HK-2 (cell line): ENCODE measurements at regions not wholly inside any gene's neighbourhood (a gene's known extent, or its start where the extent isn't known, plus 50 kb on each side); places are given as distances from the start of the nearest gene placed in this dataset.
"Not testable (repeated sequence)": the region's sequence is repeated elsewhere in the genome, so short reads cannot be mapped to it uniquely, and the experiment has no call there.

Experiments used
- DNase-seq: peaks from one replicate; pipeline ENCODE4 v3.0.0-alpha.2; 2018; ENCODE audit not compliant: unreplicated experiment

DNA sequence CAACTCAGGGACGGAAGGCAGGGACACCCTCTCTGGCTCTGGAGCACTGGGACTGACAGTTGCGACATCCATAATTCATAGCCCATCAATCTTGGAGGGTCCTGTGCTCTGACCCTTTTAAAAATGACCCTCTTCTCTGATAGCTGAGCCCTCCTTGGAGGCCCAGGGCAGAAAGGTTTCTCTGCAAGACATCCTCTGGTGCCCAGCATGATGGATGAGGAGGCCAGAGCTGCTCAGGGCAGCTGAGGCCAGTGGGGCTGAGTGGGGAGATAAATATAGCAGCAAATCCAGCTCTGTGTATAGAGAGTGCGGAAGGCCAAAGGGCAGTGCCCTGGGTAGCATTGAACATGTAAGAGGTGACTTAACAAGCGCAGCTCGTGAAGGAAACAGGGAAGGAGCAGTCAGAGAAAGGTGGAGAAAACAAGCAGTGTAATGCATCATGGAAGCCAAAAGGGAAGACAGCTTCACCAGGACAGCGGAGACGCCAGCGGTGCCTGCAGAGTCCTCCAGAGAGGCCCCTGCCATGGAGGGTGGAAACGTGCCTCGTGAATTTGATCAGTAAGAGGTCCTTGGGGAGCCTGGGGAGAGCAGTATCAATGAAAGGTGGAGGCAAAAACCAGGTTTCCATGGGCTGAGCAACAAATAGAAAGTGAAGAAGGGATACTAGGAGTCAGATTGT is 50.4 kb upstream of the FMOD start:
- no peak for DNase-seq

DNA sequence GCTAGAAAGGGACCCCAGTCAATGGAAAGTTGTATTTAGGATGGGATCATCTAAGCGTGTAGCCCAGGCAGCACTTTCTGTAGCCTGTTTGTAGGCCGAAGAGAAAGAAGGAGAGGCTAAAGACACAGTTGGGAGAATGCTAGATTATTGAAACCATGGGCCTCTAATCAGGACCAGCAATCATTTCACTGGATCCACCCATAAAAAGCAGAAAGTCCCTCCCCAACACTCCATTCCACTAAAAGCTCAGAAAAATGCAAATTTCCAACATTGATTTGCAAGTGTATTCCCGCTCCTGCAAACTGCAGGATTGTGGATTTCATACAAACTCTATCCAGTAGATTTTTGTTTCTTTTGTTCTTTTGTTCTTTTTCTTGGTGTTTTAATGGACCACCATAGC is 51.2 kb upstream of the FMOD start:
- DNase-seq: no peak

DNA sequence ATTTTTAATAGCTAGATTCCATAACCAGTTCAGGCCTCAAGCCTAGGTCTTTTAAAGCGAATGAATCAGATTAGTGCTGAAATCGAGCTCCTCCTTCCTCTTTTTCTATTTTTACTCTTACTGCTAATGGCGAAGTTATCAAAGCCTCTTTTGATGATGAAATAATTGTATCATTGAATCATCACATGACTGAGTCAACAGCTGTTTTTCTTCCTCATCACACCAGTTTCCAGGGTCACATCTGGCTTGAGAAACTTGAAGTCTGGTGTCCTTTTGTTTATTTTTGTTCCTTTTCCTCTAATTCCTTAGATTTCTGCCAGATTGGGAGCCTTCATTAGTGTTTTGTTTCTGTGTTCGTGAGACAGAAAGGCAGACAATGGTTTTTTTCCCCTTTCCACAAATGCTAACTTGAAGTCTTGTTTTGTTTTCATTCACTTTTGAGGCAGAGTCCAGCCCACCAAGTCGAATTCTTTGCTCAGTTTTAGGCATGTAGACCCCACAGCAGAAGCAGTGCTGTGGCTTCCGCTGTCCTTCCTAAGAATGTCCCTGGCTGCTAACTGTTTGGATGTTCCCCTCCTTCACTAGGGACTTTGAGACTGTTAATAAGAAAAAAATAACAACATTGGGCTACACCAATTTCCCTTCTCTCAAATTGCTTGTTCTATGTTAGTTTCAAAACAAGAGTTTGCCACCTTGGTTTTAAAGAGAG is 51.9 kb upstream of the FMOD start:
- DNase-seq: no peak

DNA sequence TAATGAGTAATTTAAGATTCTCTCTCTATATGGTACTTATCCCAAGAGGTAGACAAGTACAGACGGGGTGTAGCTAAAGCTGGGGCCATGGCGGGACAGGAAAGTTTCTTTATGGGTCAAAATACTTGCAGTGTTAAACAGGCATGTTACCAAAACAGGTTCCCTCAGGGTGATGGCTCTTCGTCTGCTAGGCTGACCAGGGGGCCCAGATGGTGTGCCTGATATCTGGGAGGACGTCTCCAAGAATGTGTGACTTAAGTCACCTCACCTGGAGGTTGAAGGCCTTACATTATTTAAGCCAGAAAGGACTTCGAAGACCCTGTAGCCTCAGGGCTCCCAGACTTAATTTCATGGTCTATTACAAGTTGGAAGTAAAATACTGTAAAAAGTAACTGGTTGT is 52.7 kb upstream of the FMOD start:
- no peak for DNase-seq

DNA sequence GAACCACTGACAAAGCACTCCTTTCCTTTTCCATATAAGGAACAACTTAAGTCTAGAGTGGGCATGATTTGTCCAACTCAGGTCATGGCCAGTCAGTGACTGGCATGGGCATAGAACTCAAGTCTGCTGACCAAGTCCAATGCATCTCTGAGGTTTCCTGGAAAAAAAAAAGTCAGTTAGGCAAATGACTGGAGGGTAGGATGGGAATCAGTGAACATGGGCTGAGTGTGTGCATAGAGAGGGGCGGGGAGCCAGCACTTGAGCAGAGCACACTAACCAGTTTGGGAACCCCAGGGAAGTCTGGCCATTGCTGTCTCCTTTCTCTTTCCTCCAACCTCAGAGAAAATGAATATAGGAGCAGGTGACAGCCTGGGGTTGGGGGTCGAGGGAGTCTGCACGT is 53.6 kb upstream of the FMOD start:
- DNase-seq: no peak

DNA sequence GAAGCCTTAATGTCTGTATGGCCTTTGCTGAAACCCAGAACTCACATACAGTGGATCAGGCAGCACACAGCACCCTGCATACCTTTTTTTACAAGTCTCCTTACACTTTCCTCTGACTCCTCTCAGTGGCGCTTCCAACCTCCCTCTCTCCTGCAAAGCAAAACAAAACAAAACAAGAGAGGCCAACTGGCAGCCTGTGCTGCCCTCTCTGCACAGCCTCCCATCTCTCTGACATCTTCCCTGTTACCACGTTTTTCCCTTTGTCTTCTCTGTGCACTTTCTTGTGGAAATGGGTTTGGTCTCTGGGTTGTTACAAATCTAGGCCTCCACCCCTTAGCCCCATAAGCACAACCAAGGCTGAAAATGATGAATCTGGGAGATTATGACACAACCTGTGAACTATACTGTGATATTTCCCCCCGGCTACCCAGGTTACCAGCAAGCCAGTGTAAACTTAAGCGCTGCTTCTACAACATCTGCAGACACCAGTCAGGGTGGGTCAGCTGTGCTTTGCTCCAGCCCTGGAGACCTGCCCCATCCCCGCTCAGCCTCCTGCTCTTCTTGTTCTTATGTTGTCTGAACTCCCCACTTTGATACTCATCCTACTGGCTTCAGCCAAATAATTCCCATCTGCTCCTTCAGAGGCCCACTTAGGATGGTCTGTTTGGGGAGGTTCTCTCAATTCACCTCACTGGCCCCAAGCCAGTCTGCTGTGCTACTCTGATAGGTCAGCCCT is 54.9 kb upstream of the FMOD start:
- DNase-seq: no peak

DNA sequence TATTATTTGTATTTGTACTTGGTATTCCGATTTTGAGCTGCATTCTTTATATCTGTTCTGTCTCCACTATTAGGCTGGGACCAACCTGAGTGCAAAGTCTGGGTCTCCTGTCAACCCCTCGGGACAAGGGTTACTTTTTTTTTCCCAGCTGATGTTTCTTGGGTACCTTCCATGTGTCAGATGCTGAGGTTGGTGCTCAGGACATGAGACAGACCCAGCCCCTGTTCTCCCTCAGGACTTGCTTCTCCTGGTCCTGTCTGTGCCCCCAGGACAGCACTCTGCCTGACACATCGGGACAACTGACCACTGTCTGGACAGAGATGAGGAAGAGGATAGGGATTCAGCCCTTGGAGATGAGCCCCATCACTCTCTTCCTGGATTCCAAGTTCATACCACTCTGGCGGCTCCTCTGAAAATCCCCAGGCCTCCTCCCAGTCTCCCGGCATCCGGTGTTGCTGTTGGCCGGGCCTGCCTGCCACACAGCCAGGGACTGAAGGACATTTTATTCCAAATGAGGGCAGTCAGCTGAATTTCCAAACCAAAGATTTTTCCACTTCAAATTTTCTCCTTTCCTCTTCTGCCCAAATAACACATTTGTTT is 55.6 kb upstream of the FMOD start:
- DNase-seq: no peak

DNA sequence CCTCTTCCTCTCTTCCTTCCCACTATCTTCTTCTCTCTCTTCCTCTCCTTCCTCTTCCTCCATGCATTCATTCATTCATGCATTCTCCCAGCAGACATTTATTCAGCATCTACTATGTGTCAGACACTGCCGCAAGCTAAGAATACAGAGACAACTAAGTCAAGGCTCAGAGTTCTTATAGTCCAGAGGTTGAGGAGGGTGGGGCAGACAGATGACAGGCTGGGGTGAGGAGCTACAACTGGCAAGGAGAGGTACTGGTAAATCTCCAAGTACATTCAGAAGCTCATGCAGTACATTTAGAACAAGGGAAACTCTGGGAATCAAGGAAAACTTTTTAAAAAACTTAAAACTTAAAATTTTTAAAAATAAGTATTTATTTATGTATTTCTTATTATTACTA is 56.4 kb upstream of the FMOD start:
- no peak for DNase-seq

DNA sequence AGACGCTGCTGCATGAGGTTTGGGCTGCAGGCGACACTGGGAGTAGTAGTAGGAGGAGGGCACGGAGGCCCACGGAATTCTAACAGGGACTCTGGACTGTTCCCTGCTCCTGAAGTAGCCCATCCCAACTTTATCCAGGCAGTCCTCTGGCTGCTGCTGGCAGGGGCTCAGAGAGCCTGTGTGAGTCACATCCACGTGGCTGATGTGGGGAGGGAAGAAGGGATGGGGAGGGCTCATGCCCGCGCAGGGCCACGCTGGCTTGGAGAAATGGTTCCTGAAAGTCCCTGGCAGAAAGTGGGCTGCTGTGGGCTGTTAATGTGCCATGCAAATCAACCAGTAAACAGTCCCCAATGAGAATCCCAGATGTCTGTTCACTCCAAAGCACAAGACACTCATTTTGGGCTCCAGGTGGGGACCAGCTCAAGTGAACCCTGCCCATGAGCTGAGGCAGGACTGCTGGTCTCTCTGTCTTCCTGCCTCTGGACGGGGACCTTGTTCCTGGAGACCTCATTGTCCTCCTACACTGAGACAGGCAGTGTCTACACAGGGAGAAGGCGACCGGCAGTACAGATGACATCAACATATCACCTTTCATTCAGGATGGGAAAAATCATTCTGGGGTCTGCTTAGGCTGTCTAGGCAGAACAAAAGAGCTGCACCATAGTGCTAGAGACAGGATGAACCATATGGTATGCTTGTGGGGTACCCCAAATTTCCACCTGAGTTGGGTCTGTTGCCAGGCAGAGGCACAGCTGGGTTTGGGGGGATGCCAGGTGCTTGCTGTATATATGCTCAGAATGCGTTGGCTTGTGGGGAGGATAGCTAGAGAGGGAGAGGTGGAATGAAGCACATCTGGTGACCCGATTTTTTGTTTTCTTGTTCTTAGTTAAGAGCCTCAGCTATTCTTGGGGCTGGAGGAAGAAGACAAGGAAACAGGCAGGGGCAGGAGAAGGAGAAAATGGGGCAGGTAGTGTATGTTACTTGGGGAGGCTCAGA is 57.9 kb upstream of the FMOD start:
- peak; percentile 9 for DNase-seq

DNA sequence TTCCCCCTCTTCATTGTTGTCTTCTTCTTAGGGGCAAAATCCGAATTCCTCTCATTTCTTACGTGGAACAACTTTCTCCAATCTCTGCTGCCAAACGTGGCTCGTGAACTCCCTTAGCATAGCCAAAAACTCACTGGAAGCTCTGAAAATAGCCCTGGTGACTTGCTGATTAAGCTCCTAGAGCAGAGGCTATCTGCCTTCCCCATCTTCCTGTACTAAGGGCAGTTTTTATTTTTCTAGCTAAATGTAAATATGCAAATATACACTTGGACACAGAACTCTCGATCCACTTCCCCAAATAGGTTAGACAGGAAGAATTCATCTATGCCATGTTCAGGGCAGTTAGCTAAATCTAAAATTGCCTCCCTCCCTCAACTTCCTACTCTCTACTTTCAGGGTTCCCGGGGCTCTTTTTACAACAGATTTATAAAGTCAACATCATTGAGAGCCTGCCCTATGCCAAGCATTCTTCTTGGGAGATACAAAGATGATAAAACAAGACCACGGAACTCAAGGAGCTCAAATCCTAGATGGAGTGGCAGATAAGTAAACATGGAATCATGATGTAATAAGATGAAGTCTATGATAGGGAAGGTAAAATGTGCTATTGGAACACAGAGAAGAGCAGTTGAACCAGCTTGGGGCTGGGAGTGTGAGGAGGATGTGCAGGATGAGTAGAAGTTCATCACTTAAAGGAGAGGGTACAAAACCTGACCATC is 59.4 kb upstream of the FMOD start:
- no peak for DNase-seq

DNA sequence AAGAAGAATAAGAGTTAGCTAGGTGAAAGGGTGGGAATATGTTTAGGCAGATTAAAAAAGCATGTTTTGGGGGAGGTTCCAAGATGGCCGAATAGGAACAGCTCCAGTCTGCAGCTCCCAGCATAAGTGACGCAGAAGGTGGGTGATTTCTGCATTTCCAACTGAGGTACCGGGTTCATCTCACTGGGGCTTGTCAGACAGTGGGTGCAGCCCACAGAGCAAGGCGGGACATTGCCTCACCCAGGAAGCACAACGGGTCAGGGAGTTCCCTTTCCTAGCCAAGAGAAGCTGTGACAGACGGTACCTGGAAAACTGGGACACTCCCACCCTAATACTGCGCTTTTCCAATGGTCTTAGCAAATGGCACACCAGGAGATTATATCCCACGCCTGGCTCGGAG is 60.5 kb upstream of the FMOD start:
- DNase-seq: not testable (repeated sequence)

DNA sequence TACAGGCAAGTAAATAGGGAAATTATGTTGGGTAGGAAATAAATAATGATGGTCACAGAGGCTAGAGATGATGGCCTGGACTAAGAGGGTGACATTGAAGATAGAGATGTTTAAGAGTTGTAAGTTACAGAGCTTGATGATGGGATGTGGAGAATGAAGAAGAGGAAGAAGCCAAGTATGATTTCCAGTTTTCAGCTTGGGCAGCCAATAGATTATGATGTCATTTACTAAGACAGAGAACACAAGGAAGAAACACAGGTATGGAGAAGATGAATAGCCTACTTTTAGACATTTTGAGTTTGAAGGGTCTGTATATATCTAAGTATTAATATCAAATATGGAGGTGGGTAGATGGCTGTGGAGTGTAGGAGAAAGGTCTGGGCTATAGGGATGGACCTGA is 56.0 kb upstream of the PRELP start:
- DNase-seq: no peak

DNA sequence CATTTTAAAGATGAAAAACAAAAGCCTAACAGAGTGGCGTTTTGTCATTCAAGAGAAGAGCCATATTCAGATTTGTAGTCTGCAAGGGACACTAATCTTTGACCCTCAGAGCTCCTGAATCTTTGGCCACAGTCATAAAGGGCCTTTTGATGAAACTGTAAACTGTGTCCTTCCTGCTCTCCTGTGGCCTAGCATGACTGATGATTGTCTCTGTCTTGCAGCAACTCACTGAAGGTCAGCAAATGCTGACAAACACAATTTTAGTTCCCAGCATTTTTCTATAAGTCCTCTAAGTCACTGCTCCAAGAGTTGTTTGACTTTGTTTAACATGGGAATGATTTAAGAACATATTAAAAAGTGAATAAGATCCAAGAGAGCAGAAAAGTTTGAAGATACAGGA is 55.3 kb upstream of the PRELP start:
- no peak for DNase-seq

DNA sequence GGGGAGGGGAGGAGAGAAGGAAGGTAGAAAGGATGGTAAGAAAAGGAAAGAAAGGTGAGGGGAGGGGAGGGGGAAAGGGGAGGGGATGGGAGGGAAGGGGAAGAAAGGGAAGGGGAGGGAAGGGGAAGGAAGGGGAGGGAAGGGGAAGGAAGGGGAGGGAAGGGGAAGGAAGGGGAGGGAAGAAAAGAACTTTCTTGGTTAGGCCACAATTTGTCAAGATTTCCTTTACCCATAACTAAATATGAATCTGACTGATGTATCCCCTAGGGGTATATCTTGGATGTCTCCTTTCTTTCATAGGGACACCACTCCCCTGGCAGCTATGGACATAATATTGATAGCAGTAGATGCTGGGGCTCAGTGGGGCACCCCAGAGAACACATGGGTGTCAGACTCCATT is 54.4 kb upstream of the PRELP start:
- no peak for DNase-seq

DNA sequence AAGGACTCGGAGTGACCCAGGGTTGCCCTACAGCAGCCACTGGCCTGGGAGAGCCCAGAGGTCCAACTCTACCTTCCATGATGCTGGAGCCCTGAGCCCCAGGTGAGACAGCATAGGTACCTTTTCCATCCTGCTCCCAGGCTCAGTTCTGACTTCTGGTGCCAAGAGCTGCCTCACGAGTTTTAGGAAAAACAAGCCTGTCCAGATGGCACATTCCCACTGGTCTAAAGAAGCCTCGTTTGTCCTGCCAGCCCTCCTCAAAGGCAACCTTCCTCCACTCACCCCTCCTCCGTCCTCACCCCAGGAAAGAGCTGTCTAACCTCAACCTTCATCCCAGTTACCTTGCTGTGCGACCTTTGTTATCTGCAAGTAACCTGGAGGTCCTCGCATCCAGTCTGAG is 53.5 kb upstream of the PRELP start:
- DNase-seq: no peak

DNA sequence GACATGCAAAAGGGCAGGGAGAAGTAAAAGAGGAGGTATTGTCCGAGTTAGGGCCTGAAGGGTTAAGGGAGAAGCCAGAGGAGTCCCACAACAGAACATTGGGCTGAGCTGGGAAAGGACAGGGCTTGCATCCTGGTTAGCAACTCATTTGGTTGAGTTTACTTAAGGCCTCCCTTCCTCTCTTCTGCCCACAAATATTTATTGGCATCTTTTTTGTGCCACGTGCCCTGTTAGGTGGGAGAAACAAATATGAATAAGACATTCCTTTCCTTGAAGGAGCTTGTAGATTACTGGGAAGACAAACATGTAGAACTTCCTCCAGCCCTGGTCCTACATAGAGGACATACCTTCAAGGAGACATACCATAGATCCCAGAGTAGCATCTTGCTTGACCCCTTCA is 53.0 kb upstream of the PRELP start:
- no peak for DNase-seq

DNA sequence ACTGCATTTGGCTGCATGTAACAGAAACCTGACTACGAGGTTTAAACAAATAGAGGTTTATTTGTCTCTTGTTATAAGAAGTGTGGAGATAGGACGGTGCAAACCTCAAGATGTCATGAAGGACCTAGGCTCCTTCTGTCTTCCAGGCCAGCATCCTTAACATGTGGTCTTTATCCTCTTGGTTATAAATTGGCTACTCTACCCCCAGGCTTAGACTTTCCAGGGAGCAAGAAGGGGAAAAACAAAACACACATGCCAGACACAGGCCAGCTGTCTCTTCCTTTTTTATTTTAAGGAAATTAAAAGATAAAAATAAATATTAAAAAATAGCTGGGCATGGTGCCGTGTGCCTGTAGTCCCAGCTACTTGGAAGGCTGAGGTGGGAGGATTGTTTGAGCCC is 51.3 kb upstream of the PRELP start:
- DNase-seq: no peak

DNA sequence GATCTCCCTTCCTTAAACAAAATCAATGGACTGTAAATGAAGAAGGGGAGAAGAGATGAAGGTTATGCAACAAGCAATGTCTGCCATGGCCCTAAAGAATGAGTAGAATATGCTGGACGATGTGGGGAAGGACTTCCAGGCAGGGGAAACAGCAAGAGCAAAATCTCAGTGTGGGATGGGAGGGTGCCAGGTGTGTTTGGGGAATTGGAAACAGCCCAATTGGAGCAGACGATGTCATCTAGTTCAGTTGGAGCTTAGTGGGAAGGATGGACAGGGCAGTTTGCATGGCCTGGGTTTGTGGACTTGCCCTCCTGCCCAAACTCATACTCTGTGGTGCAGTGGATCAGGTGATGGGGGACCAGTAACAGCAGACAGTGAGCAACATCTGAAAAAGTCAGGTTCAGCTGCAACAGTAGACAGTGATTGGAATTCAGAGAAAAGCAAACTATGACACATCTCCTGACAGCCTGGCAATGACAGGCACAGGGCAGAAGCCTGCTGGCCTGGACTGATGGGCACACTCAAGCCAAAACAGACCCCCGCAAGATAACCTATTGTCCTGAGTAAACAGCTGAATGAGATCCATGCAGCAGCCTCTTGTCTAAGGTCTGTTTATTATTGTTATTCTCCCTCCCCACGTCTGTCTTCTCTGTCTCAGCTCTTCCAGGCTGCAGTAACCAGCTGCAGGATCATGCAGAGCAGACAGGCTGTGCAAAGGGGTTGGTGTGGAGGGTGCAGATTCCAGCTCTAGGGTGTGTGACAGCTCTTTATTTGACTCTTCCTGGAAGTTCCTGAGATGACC is 50.5 kb upstream of the PRELP start:
- no peak for DNase-seq

DNA sequence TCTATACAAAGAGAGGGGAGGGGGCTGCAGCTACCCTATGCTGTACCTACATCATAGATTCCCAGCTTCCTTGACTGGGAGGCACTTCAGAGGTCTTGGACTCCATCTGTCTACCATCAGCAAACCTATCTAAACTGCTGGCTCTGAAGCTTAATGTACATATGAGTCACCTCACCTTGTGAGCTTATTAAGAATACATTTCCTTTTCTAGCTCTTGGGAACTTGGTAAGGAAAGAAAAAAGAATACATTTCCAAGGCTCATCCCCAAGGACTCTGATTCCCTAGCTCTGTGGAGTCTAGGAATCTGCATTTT is 50.0 kb upstream of the PRELP start:
- DNase-seq: no peak
